KBM-7 (cell line): ENCODE measurements at regions not wholly inside any gene's neighbourhood (a gene's known extent, or its start where the extent isn't known, plus 50 kb on each side); places are given as distances from the start of the nearest gene placed in this dataset.
"Not testable (repeated sequence)": the region's sequence is repeated elsewhere in the genome, so short reads cannot be mapped to it uniquely, and the experiment has no call there.

Experiments used
- DNase-seq: peaks from one replicate; pipeline ENCODE4 v3.0.0-alpha.2; 2015
- in situ Hi-C: fragments of 300-500 bp; cut with MboI; formaldehyde crosslinking; loops from 2 replicates; pipeline ENCODE4 v1.14.3; 2020; ENCODE audit warnings: low sequenced_read_pairs, low pct_unique_long_range_greater_than_20kb, mixed read lengths

GRCh38 chr14:98914942-98915341, 357.1 kb downstream of the BCL11B start:
- in situ Hi-C loops: no loop called here
- DNase-seq: no peak

- in situ Hi-C loops: no loop called here
- no peak for DNase-seq
Observed at GRCh38 chr14:98915625-98916024, 356.4 kb downstream of the BCL11B start.

GRCh38 chr14:98916036-98916435, 356.0 kb downstream of the BCL11B start:
- no peak for DNase-seq
- in situ Hi-C loops: no loop called here

GRCh38 chr14:98916476-98916875, 355.5 kb downstream of the BCL11B start:
- in situ Hi-C loops: no loop called here
- no peak for DNase-seq

GRCh38 chr14:98919434-98919833, 352.6 kb downstream of the BCL11B start:
- in situ Hi-C loops: no loop called here

GRCh38 chr14:98921306-98921705, 350.7 kb downstream of the BCL11B start:
- in situ Hi-C loops, DNase-seq: not testable (repeated sequence)

More at GRCh38 chr14:98919434-98919833, 352.6 kb downstream of the BCL11B start:
- DNase-seq: no peak

GRCh38 chr14:98923596-98923995, 348.4 kb downstream of the BCL11B start:
- in situ Hi-C loops: no loop called here
- DNase-seq: no peak

GRCh38 chr14:98924046-98924445, 348.0 kb downstream of the BCL11B start:
- in situ Hi-C loops: no loop called here
- DNase-seq: no peak

GRCh38 chr14:98925354-98926040, 346.5 kb downstream of the BCL11B start:
- in situ Hi-C loops: no loop called here
- no peak for DNase-seq

GRCh38 chr14:98926146-98926545, 345.9 kb downstream of the BCL11B start:
- in situ Hi-C loops: no loop called here
- no peak for DNase-seq

- in situ Hi-C loops: no loop called here
- no peak for DNase-seq
Observed at GRCh38 chr14:98926801-98927200, 345.2 kb downstream of the BCL11B start.

GRCh38 chr14:98927986-98928385, 344.0 kb downstream of the BCL11B start:
- DNase-seq: no peak
- in situ Hi-C loops: no loop called here

GRCh38 chr14:98928418-98928817, 343.6 kb downstream of the BCL11B start:
- no peak for DNase-seq
- in situ Hi-C loops: no loop called here

- no peak for DNase-seq
- in situ Hi-C loops: no loop called here
Observed at GRCh38 chr14:98931126-98931525, 340.9 kb downstream of the BCL11B start.

- in situ Hi-C loops: no loop called here
- no peak for DNase-seq
Observed at GRCh38 chr14:98931911-98932310, 340.1 kb downstream of the BCL11B start.

- in situ Hi-C loops: no loop called here
- DNase-seq: no peak
Observed at GRCh38 chr14:98932431-98933325, 339.3 kb downstream of the BCL11B start.

- not testable (repeated sequence) for DNase-seq
Observed at GRCh38 chr14:98934569-98934968, 337.4 kb downstream of the BCL11B start.

GRCh38 chr14:98935921-98936320, 336.1 kb downstream of the BCL11B start:
- in situ Hi-C loops: no loop called here
- DNase-seq: no peak

More at GRCh38 chr14:98934569-98934968, 337.4 kb downstream of the BCL11B start:
- in situ Hi-C loops: not testable (repeated sequence)

- in situ Hi-C loops: no loop called here
- DNase-seq: no peak
Observed at GRCh38 chr14:98937021-98937420, 335.0 kb downstream of the BCL11B start.
